H1 (cell line): ENCODE measurements at regions not wholly inside any gene's neighbourhood (a gene's known extent, or its start where the extent isn't known, plus 50 kb on each side); places are given as distances from the start of the nearest gene placed in this dataset.

ENCODE experiments used
- HDAC2 ChIP-seq, 2 experiments: fragments of 300-600 bp in 1 of 2; sonication (generic) in 1 of 2; IDR thresholded peaks; 2 replicates each; pipeline ENCODE4 v1.6.1; 2011 to 2012; ENCODE audit warnings: low read depth in 2 of 2, low read length in 2 of 2, mild to moderate bottlenecking in 2 of 2, moderate library complexity in 2 of 2, borderline replicate concordance in 1 of 2, inconsistent platforms in 1 of 2
- KDM1A ChIP-seq: fragments of 200-600, 300-600 bp; sonication (generic); IDR thresholded peaks from 2 replicates; pipeline ENCODE4 v1.7.1; 2016; ENCODE audit warnings: mild to moderate bottlenecking, low read length, borderline replicate concordance
- MAFK ChIP-seq: IDR thresholded peaks from 2 replicates; pipeline ENCODE4 v1.6.1; 2012; ENCODE audit warnings: low read depth, mild to moderate bottlenecking, improper control_type of control experiment, low read length
- POLR2AphosphoS5 ChIP-seq: IDR thresholded peaks from 2 replicates; pipeline ENCODE4 v1.6.1; 2011; ENCODE audit warnings: low read depth, low read length
- ZNF274 ChIP-seq: IDR thresholded peaks from 2 replicates; pipeline ENCODE4 v1.7.0; 2012; ENCODE audit warnings: low read length, borderline replicate concordance; ENCODE audit errors: extremely low read depth

DNA sequence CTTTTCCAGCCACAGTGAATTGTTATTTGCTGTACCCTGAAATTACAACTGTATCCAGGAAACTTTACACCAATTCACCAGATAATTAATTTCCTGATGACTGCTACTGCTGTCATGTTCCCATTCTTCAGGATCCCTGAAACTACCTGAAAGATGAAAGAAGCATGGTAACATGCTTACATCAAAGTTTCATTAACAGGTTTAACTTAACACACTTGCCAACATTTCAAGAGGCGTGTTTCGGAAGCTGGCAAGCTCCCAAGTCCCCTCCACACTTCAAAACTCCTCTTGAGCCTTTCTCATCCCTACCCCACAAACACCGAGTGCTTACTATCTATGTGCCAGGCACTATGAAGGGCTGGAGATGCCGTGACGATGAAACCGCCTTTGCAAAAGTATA is 88.6 kb downstream of the MPP7 start (continued):
- TF ChIP-seq POLR2AphosphoS5 = no peak
- TF ChIP-seq ZNF274 = no peak
- TF ChIP-seq HDAC2 (IDR thresholded peaks at IDR 0.05; ENCODE audit: borderline replicate concordance in 1 of 2, low read depth in 2 of 2, low read length in 2 of 2) = no peak
- TF ChIP-seq KDM1A = no peak
- TF ChIP-seq MAFK = no peak
